GM21526 (cell line): ENCODE measurements at regions not wholly inside any gene's neighbourhood (a gene's known extent, or its start where the extent isn't known, plus 50 kb on each side); places are given as distances from the start of the nearest gene placed in this dataset.

Source experiments
- ATAC-seq: cut with Tn5 transposase; IDR thresholded peaks from one replicate; pipeline ENCODE4 v1.9.1; 2021; ENCODE audit warnings: moderate library complexity; ENCODE audit not compliant: unreplicated experiment, low FRiP score

GRCh38 chr21:28671549-28672195, 321.0 kb downstream of the LTN1 start:
- ATAC-seq: no peak

- no peak for ATAC-seq
Measured at GRCh38 chr21:28669971-28670653, 322.6 kb downstream of the LTN1 start.

- ATAC-seq: no peak
Measured at GRCh38 chr21:28669321-28669720, 323.4 kb downstream of the LTN1 start.

- no peak for ATAC-seq
Measured at GRCh38 chr21:28663754-28664153, 328.9 kb downstream of the LTN1 start.

GRCh38 chr21:28663111-28663693, 329.5 kb downstream of the LTN1 start:
- no peak for ATAC-seq

- no peak for ATAC-seq
Measured at GRCh38 chr21:28657566-28657965, 335.1 kb downstream of the LTN1 start.

- no peak for ATAC-seq
Measured at GRCh38 chr21:28655471-28655870, 337.2 kb downstream of the LTN1 start.

GRCh38 chr21:28654406-28654805, 338.3 kb downstream of the LTN1 start:
- ATAC-seq: no peak

- ATAC-seq: no peak
Measured at GRCh38 chr21:28644762-28645161, 347.9 kb downstream of the LTN1 start.

- no peak for ATAC-seq
Measured at GRCh38 chr21:28642891-28643290, 349.8 kb downstream of the LTN1 start.

GRCh38 chr21:28641731-28642130, 350.9 kb downstream of the LTN1 start:
- ATAC-seq: no peak

GRCh38 chr21:28640326-28640725, 352.4 kb downstream of the LTN1 start:
- no peak for ATAC-seq

GRCh38 chr21:28639737-28640136, 352.9 kb downstream of the LTN1 start:
- no peak for ATAC-seq

- ATAC-seq: no peak
Measured at GRCh38 chr21:28636752-28637691, 355.7 kb downstream of the LTN1 start.

- ATAC-seq: no peak
Measured at GRCh38 chr21:28635541-28635940, 357.1 kb downstream of the LTN1 start.

- ATAC-seq: no peak
Measured at GRCh38 chr21:28633839-28634555, 358.7 kb downstream of the LTN1 start.

GRCh38 chr21:28632755-28633408, 359.8 kb downstream of the LTN1 start:
- ATAC-seq: no peak

- no peak for ATAC-seq
Measured at GRCh38 chr21:28627691-28628090, 365.0 kb downstream of the LTN1 start.

- no peak for ATAC-seq
Measured at GRCh38 chr21:28627261-28627660, 365.4 kb downstream of the LTN1 start.

GRCh38 chr21:28624626-28625025, 368.1 kb downstream of the LTN1 start:
- ATAC-seq: no peak
